Kidney epithelial cell (primary cell): ENCODE measurements at regions not wholly inside any gene's neighbourhood (a gene's known extent, or its start where the extent isn't known, plus 50 kb on each side); places are given as distances from the start of the nearest gene placed in this dataset.

Experiments
- DNase-seq: peaks from one replicate; pipeline ENCODE4 v3.0.0-alpha.2; 2010; ENCODE audit warnings: low read depth
- H3K27me3 ChIP-seq: 2 replicates; pipeline ENCODE4 v1.6.0; 2011; ENCODE audit warnings: low read length; ENCODE audit not compliant: control insufficient read depth, insufficient read depth
- H3K36me3 ChIP-seq: 2 replicates; pipeline ENCODE4 v1.5.1; 2011; ENCODE audit warnings: low read length; ENCODE audit not compliant: control insufficient read depth, insufficient read depth
- H3K4me3 ChIP-seq: 2 replicates; pipeline ENCODE4 v1.5.1; 2011; ENCODE audit warnings: low read depth, mild to moderate bottlenecking, control low read depth, low read length
- TF ChIP-seq, protein P1 (sequence below): IDR thresholded peaks from 2 replicates; pipeline ENCODE4 v1.5.1; 2011; ENCODE audit warnings: mild to moderate bottlenecking, moderate library complexity, low read length, control low read depth, inconsistent platforms; ENCODE audit not compliant: insufficient read depth, poor library complexity, severe bottlenecking

DNA sequence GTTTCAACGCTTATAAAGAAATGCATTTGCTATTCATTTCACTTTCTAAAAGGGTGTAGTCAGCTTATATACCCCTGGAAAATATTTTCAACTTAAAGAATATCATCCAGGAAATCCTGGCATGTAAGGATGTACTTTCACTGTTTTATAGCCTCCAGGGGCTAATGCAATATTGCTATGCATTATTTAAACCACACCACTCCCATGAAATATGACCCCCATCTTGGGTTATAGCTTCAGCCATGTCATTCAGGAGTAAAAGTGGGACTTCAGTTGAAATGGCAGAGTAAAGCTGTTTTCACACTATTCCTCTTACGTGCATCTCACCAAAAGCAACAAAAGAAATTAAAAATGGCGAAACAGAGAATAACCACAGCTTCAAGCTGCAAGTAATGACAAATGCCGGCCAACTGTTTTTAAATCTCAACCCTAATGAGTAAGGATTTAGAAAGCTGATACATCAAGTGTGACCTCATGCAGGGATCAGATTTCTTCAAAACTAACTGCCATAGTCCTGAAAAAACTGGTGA is 84.5 kb downstream of the COL6A6 start:
- TF ChIP-seq, protein P1, sequence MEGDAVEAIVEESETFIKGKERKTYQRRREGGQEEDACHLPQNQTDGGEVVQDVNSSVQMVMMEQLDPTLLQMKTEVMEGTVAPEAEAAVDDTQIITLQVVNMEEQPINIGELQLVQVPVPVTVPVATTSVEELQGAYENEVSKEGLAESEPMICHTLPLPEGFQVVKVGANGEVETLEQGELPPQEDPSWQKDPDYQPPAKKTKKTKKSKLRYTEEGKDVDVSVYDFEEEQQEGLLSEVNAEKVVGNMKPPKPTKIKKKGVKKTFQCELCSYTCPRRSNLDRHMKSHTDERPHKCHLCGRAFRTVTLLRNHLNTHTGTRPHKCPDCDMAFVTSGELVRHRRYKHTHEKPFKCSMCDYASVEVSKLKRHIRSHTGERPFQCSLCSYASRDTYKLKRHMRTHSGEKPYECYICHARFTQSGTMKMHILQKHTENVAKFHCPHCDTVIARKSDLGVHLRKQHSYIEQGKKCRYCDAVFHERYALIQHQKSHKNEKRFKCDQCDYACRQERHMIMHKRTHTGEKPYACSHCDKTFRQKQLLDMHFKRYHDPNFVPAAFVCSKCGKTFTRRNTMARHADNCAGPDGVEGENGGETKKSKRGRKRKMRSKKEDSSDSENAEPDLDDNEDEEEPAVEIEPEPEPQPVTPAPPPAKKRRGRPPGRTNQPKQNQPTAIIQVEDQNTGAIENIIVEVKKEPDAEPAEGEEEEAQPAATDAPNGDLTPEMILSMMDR, result no peak
- Histone ChIP-seq H3K27me3 (no peaks in the 10 kb centered on the region), H3K36me3 (no peaks in the 10 kb centered on the region), H3K4me3 (no peak overlapping the region)
- no peak for DNase-seq

DNA sequence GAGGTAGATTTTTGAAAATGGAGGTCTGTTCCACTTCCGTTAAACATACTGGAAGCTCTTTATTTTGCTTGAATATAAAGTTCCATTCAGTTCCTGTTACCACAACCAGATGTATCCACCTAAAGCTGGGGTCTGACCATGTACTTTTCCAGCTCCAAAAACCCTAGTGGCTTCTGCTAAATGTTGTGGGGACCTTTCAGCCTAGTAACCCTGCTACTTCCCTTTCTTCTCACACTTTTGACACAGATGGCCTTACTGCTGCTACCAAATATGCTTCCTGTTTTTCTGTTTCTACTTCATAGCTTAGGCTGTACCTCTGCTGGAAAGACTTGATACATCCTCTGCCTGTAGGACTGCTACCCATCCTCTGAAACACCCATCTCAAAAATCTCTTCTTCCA is 87.8 kb downstream of the COL6A6 start:
- no peak overlapping the region for H3K4me3 ChIP-seq
- no peaks in the 10 kb centered on the region for H3K36me3 ChIP-seq
- TF ChIP-seq, protein P1, result no peak
- H3K27me3 ChIP-seq, result no peaks in the 10 kb centered on the region
- no peak for DNase-seq

DNA sequence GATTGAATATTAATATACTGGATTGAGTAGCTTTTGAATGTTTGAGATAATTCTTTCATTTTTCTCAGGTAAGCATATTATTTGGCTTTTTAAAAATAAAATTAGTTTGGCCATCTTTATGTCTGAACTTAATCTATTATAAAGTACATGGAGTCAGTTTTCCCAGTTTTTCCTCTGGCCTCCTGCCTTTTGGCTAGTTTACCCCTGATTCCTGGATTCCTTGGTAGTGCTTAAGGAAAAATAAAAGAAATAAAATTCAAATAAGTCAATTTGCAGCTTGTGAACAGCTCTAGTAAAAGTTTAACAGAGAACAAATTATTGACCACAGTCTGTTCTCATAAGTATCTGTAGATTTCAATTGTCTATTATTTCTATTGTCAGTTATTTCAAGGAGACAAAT is 89.4 kb downstream of the COL6A6 start:
- no peaks in the 10 kb centered on the region for H3K36me3 ChIP-seq
- no peaks in the 10 kb centered on the region for H3K27me3 ChIP-seq
- no peak for DNase-seq
- TF ChIP-seq, protein P1, result no peak
- no peak overlapping the region for H3K4me3 ChIP-seq

DNA sequence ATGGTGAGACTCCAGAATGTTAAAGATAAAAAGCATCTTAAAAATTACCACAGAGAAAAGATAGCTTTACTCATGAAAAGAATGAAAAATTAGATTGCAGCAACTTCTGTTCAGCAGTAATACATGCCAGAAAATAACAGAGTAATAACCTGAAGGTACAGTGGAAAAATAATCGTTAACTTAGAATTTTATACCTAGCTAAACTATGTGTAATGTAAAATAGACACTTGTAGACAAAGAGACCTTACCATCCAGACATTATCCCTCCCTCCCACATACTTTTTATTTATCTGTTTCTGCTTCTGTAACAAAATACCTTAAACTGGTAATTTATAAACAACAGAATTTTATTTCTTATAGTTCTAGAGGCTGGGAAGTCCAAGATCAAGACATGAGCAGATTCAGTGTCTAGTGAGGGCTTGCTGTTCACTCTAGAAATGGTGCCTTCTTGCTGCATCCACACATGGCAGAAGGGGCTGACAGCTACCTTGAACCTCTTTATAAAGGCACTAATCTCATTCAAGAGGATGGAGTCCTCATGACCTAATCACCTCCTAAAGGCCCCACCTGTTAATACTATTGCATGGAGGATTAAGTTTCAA is 90.7 kb downstream of the COL6A6 start:
- H3K27me3 ChIP-seq, result no peaks in the 10 kb centered on the region

DNA sequence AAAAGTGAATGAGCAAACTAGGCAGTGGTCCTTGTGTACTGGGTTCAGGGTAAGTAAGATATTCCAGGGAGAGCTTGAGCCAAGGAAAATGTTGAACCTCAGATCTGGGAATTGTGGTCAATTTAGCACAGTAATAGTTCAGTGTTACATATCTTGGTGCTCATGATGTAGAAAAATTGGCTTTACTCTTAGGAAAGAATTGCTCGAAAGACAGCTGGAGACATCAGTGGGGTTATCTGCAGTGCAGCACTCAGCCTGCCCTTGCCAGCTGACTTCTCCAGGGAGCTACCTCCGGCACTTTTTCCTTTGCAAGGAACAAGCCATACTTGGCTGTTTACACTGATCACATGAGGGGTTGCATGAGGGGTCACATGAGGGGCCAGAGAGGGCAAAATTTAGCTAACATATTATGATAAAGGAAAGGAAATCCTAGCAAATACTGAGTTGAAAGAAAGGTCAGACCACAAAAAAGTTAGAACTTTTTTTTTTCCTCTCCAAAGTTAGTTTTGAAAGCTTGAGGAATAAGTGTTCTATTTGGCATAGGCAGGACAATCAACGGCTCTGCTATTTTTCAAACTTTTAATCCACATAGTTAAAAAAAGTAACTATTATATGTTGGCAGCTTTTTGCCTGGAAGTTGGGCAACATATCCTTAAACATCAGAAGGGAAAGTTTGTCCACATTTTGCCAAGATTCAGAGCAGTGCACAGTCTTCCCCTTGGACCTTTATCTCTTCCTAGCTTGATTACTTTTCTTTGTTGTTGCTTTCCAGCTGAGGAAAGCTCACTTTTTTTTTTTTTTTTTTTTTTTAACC is 92.4 kb downstream of the COL6A6 start:
- no peaks in the 10 kb centered on the region for H3K27me3 ChIP-seq
- no peak for DNase-seq
- TF ChIP-seq, protein P1, result no peak
- no peaks in the 10 kb centered on the region for H3K36me3 ChIP-seq
- H3K4me3 ChIP-seq, result no peak overlapping the region

More for the DNA sequence above, 90.7 kb downstream of the COL6A6 start:
- Histone ChIP-seq H3K4me3 (no peak overlapping the region), H3K36me3 (no peaks in the 10 kb centered on the region)
- no peak for DNase-seq
- TF ChIP-seq, protein P1, result no peak
